ENCODE measurements at regions not wholly inside any gene's neighbourhood (a gene's known extent, or its start where the extent isn't known, plus 50 kb on each side); places are given as distances from the start of the nearest gene placed in this dataset.

GRCh38 chr3:78112291-78113010, 1072.6 kb downstream of the ROBO2 start:
- H3K4me2 ChIP-seq: no peak overlapping the region
- H3K36me3 ChIP-seq: no peaks in the 10 kb centered on the region
- H4K20me1 ChIP-seq: no peaks in the 10 kb centered on the region
- no peaks in the 10 kb centered on the region for H3K27me3 ChIP-seq
- no peak for TF ChIP-seq Cebpa-rat (IDR thresholded peaks at IDR 0.05)
- H3K4me3 ChIP-seq: no peak overlapping the region
- peaks cover 0 to 9% (median 7%) of the 10 kb centered on the region in 11 experiments; a peak in 10 of 22 replicates for H3K9me3 ChIP-seq (replicated peaks in 1 of 11)
- no peak overlapping the region for H3K9ac ChIP-seq
- no peak overlapping the region for H3K27ac ChIP-seq
- H3K4me1 ChIP-seq: no peaks in the 10 kb centered on the region

DNA sequence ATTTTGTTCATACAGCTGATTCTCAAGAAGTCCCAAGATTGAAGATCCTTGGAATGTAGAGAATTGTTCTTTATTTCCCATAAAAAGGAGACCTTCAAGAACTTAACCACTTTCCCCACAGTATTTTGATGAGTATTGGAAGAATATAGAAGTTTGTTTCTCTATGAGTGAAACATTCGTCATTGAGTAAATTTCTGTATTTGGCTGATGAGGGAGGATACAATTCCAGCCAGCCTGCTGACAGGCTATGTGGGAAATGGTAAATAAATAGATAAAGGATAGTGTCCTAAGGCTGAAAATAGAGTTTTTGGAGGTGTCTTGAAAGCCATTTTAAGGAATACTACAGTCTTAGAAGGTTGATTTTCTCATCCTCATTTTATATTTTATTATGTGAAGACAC, 1076.1 kb downstream of the ROBO2 start:
- no peak for TF ChIP-seq Cebpa-rat (IDR thresholded peaks at IDR 0.05)
- no peaks in the 10 kb centered on the region for H3K4me1 ChIP-seq
- H3K27ac ChIP-seq: no peak overlapping the region
- no peaks in the 10 kb centered on the region for H4K20me1 ChIP-seq
- H3K9me3 ChIP-seq (replicated peaks in 1 of 11): no peaks in the 10 kb centered on the region
- no peaks in the 10 kb centered on the region for H3K27me3 ChIP-seq
- H3K4me2 ChIP-seq: no peak overlapping the region
- no peak overlapping the region for H3K4me3 ChIP-seq
- no peaks in the 10 kb centered on the region for H3K36me3 ChIP-seq
- no peak overlapping the region for H3K9ac ChIP-seq

DNA sequence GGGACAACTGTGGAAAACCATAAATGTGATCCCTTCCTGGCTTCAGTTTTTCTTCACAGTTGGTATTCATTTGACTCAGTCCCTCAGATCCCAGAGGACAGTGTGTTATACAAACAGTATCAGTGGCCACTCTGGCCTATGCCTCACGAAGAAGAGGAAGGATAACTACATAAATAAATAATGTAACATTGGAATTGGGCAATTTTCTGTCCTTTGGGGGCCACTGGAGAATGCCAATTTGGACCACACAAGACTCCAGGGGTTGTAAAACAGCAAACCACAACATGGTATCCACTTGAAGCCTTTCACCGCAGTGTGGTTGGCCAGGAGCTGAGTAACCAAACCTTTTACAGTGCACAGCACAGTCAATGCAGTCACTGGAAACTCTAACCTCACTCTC, 1077.0 kb downstream of the ROBO2 start:
- Histone ChIP-seq H3K4me1 (no peaks in the 10 kb centered on the region), H3K9me3 (replicated peaks in 1 of 11) (no peaks in the 10 kb centered on the region), H3K27ac (no peak overlapping the region), H4K20me1 (no peaks in the 10 kb centered on the region), H3K36me3 (no peaks in the 10 kb centered on the region), H3K9ac (no peak overlapping the region), H3K27me3 (no peaks in the 10 kb centered on the region), H3K4me3 (no peak overlapping the region), H3K4me2 (no peak overlapping the region)
- no peak for TF ChIP-seq Cebpa-rat (IDR thresholded peaks at IDR 0.05)

GRCh38 chr3:78123058-78123457, 1083.2 kb downstream of the ROBO2 start:
- Histone ChIP-seq H3K4me1 (no peaks in the 10 kb centered on the region), H3K36me3 (no peaks in the 10 kb centered on the region), H3K4me2 (no peak overlapping the region), H3K4me3 (no peak overlapping the region), H3K9ac (no peak overlapping the region), H3K9me3 (replicated peaks in 1 of 11) (peaks cover 0 to 4% (median 0%) of the 10 kb centered on the region in 11 experiments; a peak in 3 of 22 replicates), H3K27ac (no peak overlapping the region), H3K27me3 (no peaks in the 10 kb centered on the region), H4K20me1 (no peaks in the 10 kb centered on the region)
- no peak for TF ChIP-seq Cebpa-rat (IDR thresholded peaks at IDR 0.05)

DNA sequence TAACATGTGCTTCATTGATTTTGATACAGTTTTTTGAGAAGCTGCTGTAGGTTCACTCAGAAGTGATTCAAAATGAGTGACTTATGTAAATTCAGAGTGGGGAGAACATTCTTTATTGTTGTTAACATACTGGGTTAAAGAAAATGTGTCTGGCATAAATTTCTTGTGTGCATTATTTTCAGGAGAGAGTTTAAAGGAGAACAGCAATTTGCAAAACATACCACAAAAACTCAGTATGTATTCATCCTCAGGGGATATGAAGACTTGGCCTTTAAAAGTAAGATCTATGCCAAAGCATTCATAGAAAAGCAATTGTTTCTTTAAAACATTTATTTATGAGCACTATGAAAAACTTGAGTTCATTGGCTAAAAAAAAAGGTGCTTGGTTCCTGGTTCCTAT, 1089.8 kb downstream of the ROBO2 start:
- H3K27me3 ChIP-seq: no peaks in the 10 kb centered on the region
- peaks cover 0 to 21% (median 0%) of the 10 kb centered on the region in 10 experiments; a peak in 5 of 20 replicates for H3K4me1 ChIP-seq
- H3K9me3 ChIP-seq (replicated peaks in 1 of 11): peaks cover 0 to 21% (median 4%) of the 10 kb centered on the region in 11 experiments; a peak in 6 of 22 replicates
- no peak overlapping the region for H3K27ac ChIP-seq
- no peak for TF ChIP-seq Cebpa-rat (IDR thresholded peaks at IDR 0.05)
- no peak overlapping the region for H3K4me3 ChIP-seq
- H3K36me3 ChIP-seq: no peaks in the 10 kb centered on the region
- H3K4me2 ChIP-seq: no peak overlapping the region
- no peak overlapping the region for H3K9ac ChIP-seq
- no peaks in the 10 kb centered on the region for H4K20me1 ChIP-seq

GRCh38 chr3:78130741-78131290, 1090.9 kb downstream of the ROBO2 start:
- H3K4me1 ChIP-seq: peaks cover 0 to 21% (median 0%) of the 10 kb centered on the region in 10 experiments; a peak in 5 of 20 replicates
- peaks cover 0 to 21% (median 4%) of the 10 kb centered on the region in 11 experiments; a peak in 6 of 22 replicates for H3K9me3 ChIP-seq (replicated peaks in 1 of 11)
- H3K4me2 ChIP-seq: peak overlapping the region in 3 of 11 experiments; percentile 11 to 39 (median 39); a peak in 4 of 22 replicates
- H3K27me3 ChIP-seq: no peaks in the 10 kb centered on the region
- no peak overlapping the region for H3K4me3 ChIP-seq
- no peaks in the 10 kb centered on the region for H3K36me3 ChIP-seq
- H4K20me1 ChIP-seq: no peaks in the 10 kb centered on the region
- TF ChIP-seq Cebpa-rat (IDR thresholded peaks at IDR 0.05): no peak
- H3K27ac ChIP-seq: no peak overlapping the region
- H3K9ac ChIP-seq: no peak overlapping the region

DNA sequence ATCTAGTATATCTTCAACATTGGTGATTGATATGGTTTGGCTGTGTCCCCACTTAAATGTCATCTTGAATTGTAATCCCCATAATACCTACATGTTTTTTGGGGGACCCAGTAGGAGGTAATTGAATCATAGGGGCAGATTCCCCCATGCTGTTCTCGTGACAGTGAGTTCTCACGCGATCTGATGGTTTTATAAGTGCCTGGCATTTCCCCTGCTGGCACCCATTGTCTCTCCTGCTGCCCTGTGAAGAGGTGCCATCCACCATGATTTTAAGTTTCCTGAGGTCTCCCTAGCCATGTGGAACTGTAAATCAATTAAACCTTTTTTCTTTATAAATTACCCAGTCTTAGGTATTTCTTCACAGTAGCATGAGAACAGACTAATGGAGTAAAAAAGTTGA, 1094.6 kb downstream of the ROBO2 start:
- H3K9me3 ChIP-seq (replicated peaks in 1 of 11): peaks cover 0 to 2% (median 0%) of the 10 kb centered on the region in 11 experiments; a peak in 4 of 22 replicates

GRCh38 chr3:78139166-78139565, 1099.3 kb downstream of the ROBO2 start:
- no peak for TF ChIP-seq Cebpa-rat (IDR thresholded peaks at IDR 0.05)
- no peak overlapping the region for H3K9ac ChIP-seq
- H3K27me3 ChIP-seq: no peaks in the 10 kb centered on the region
- no peaks in the 10 kb centered on the region for H3K36me3 ChIP-seq
- H3K4me2 ChIP-seq: no peak overlapping the region
- H4K20me1 ChIP-seq: no peaks in the 10 kb centered on the region
- H3K27ac ChIP-seq: no peak overlapping the region
- no peaks in the 10 kb centered on the region for H3K4me1 ChIP-seq
- H3K4me3 ChIP-seq: no peak overlapping the region
- H3K9me3 ChIP-seq (replicated peaks in 1 of 11): 0 out of 22 replicates have a peak, but pooled peaks cover 0 to 2% (median 0%) of the 10 kb centered on the region in 11 experiments

More for the DNA sequence above, 1094.6 kb downstream of the ROBO2 start:
- Histone ChIP-seq H3K36me3 (no peaks in the 10 kb centered on the region), H3K4me3 (no peak overlapping the region), H3K9ac (no peak overlapping the region), H4K20me1 (no peaks in the 10 kb centered on the region), H3K4me1 (peaks cover 0 to 21% (median 0%) of the 10 kb centered on the region in 10 experiments; a peak in 5 of 20 replicates), H3K27ac (no peak overlapping the region), H3K27me3 (no peaks in the 10 kb centered on the region), H3K4me2 (no peak overlapping the region)
- TF ChIP-seq Cebpa-rat (IDR thresholded peaks at IDR 0.05): no peak

DNA sequence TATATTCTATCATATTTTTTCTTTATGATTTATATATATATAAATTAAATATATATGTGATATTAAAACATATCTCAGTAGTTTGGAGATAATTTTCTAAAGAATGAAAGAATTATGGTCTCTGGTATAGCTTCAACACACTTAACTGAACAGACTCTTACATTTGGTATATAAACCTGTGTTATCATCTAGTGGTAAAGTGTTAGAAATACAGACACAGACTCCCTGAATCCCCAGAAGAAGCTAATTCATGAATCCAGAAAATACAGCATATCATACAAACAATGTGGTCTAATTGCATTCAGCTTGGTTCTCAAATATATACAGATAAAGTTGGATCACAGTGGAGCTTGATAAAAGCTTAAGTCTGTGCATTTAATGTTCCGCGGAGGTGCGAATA, 1100.4 kb downstream of the ROBO2 start:
- Histone ChIP-seq H3K36me3 (no peaks in the 10 kb centered on the region), H3K27me3 (no peaks in the 10 kb centered on the region), H3K27ac (no peak overlapping the region), H3K4me1 (no peaks in the 10 kb centered on the region), H3K9me3 (replicated peaks in 1 of 11) (0 out of 22 replicates have a peak, but pooled peaks cover 0 to 6% (median 0%) of the 10 kb centered on the region in 11 experiments), H4K20me1 (no peaks in the 10 kb centered on the region), H3K4me2 (no peak overlapping the region), H3K9ac (no peak overlapping the region), H3K4me3 (no peak overlapping the region)
- TF ChIP-seq Cebpa-rat (IDR thresholded peaks at IDR 0.05): no peak
